ENCODE measurements at regions not wholly inside any gene's neighbourhood (a gene's known extent, or its start where the extent isn't known, plus 50 kb on each side); places are given as distances from the start of the nearest gene placed in this dataset.

GRCh38 chr10:21180604-21181003 lies 283.5 kb upstream of the NEBL start:
- no peak overlapping the region for H3K4me3 ChIP-seq
- DNase-seq (ENCODE audit: low spot score in 2 of 2): no peak
- no peaks in the 10 kb centered on the region for H3K27me3 ChIP-seq
- no peaks in the 10 kb centered on the region for H3K4me1 ChIP-seq
- peak overlapping the region in 1 of 2 donors; percentile 50 for H3K27ac ChIP-seq
- TF ChIP-seq CTCF (IDR thresholded peaks at IDR 0.05): no peak
- no peak for TF ChIP-seq POLR2AphosphoS5 (IDR thresholded peaks at IDR 0.05)
- TF ChIP-seq POLR2A (IDR thresholded peaks at IDR 0.05): no peak
- no peaks in the 10 kb centered on the region for H3K36me3 ChIP-seq
- intact Hi-C loops (cut with DNase I; ENCODE audit: low total_unique reads): no loop called here
- H3K9me3 ChIP-seq: no peaks in the 10 kb centered on the region

GRCh38 chr10:21176934-21177480 lies 279.9 kb upstream of the NEBL start:
- peak overlapping the region in 1 of 2 donors; percentile 94 for H3K27ac ChIP-seq
- TF ChIP-seq CTCF (IDR thresholded peaks at IDR 0.05) (no peak), POLR2A (IDR thresholded peaks at IDR 0.05) (no peak), POLR2AphosphoS5 (IDR thresholded peaks at IDR 0.05) (no peak)
- intact Hi-C loops (cut with DNase I; ENCODE audit: low total_unique reads): no loop called here

GRCh38 chr10:21175797-21176196 lies 278.7 kb upstream of the NEBL start:
- Histone ChIP-seq H3K27ac (peak overlapping the region; percentile 91 to 94), H3K4me1 (no peaks in the 10 kb centered on the region), H3K36me3 (no peaks in the 10 kb centered on the region), H3K27me3 (no peaks in the 10 kb centered on the region), H3K9me3 (no peaks in the 10 kb centered on the region), H3K4me3 (no peak overlapping the region)
- intact Hi-C loops (cut with DNase I; ENCODE audit: low total_unique reads): no loop called here
- TF ChIP-seq CTCF (IDR thresholded peaks at IDR 0.05) (no peak), POLR2A (IDR thresholded peaks at IDR 0.05) (no peak), POLR2AphosphoS5 (IDR thresholded peaks at IDR 0.05) (no peak)
- DNase-seq (ENCODE audit: low spot score in 2 of 2): no peak

More at GRCh38 chr10:21176934-21177480, 279.9 kb upstream of the NEBL start:
- DNase-seq (ENCODE audit: low spot score in 2 of 2): no peak
- Histone ChIP-seq H3K4me1 (no peaks in the 10 kb centered on the region), H3K36me3 (no peaks in the 10 kb centered on the region), H3K4me3 (no peak overlapping the region), H3K27me3 (no peaks in the 10 kb centered on the region), H3K9me3 (no peaks in the 10 kb centered on the region)

- no peak for TF ChIP-seq CTCF (IDR thresholded peaks at IDR 0.05)
- TF ChIP-seq POLR2AphosphoS5 (IDR thresholded peaks at IDR 0.05): peak in 1 of 3 donors; percentile 2
- intact Hi-C loops (cut with DNase I; ENCODE audit: low total_unique reads): no loop called here
- no peaks in the 10 kb centered on the region for H3K4me1 ChIP-seq
- H3K27me3 ChIP-seq: no peaks in the 10 kb centered on the region
- no peak for DNase-seq (ENCODE audit: low spot score in 2 of 2)
- no peaks in the 10 kb centered on the region for H3K36me3 ChIP-seq
- H3K9me3 ChIP-seq: no peaks in the 10 kb centered on the region
- H3K4me3 ChIP-seq: peak overlapping the region; percentile 44 to 76 (median 74)
- peak overlapping the region; percentile 91 to 94 for H3K27ac ChIP-seq
Observed at GRCh38 chr10:21174715-21175495, 277.8 kb upstream of the NEBL start.

Data from breast epithelium (tissue), 4 donors.